ENCODE measurements at regions not wholly inside any gene's neighbourhood (a gene's known extent, or its start where the extent isn't known, plus 50 kb on each side); places are given as distances from the start of the nearest gene placed in this dataset.

DNA sequence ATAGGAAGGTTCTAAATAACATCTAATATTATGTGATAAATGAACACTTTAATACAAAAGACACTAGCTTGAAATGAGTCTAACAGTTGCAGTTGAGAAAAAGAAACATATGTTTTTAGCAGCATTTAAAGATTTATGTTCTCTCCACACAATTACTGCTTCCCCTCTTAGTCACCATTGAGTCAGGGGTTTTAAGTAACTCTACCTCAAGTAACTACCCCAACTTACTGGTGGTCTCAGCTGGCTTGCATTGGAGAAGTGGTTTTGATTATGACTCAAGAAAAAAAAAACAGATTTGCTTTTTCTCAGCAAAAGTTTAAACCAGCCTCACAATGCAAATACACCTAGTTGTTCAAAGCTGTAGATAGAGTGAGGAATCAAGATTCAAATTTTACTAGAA lies 1216.5 kb upstream of the CDH9 start:
- TF ChIP-seq ZNF114 (CRISPR knock-in tag; IDR thresholded peaks at IDR 0.05) (no peak), JUNB (IDR thresholded peaks at IDR 0.05; ENCODE audit: unreplicated experiment) (no peak), NANOG (IDR thresholded peaks at IDR 0.05; ENCODE audit: borderline replicate concordance) (no peak), ZNF331 (CRISPR knock-in tag; IDR thresholded peaks at IDR 0.05; ENCODE audit: low read depth) (no peak)
- Histone ChIP-seq H4K20me1 (replicated peaks; ENCODE audit: insufficient read depth) (no peaks in the 10 kb centered on the region), H3K27me3 (ENCODE audit: insufficient read depth) (no peaks in the 10 kb centered on the region), H3K4me3 (no peak overlapping the region), H3K4me2 (no peak overlapping the region), H3K36me3 (ENCODE audit: insufficient read depth) (no peaks in the 10 kb centered on the region), H3K27ac (ENCODE audit: low read depth) (no peak overlapping the region), H3K79me2 (replicated peaks; ENCODE audit: insufficient read depth) (no peaks in the 10 kb centered on the region), H3F3A (replicated peaks; ENCODE audit: low read depth) (no peaks in the 10 kb centered on the region), H3K4me1 (ENCODE audit: insufficient read depth) (peaks cover 6% of the 10 kb centered on the region; the same call in 1 of the 2 replicates), H2AFZ (no peak overlapping the region), H3K9me2 (ENCODE audit: insufficient read depth) (peaks cover 5% of the 10 kb centered on the region; the same call in 1 of the 2 replicates)
- H3K27ac Mint-ChIP-seq, result no peak overlapping the region
- ATAC-seq (no peak), DNase-seq (ENCODE audit: low spot score) (no peak)
- no peaks in the 10 kb centered on the region; the same call in 2 of the 3 replicates for H3K9me3 Mint-ChIP-seq
- H3K27me3 Mint-ChIP-seq (ENCODE audit: insufficient read depth, low read depth, poor library complexity), result no peaks in the 10 kb centered on the region
- H3K4me3 Mint-ChIP-seq, result no peak overlapping the region
- H3K36me3 Mint-ChIP-seq (ENCODE audit: low read depth), result no peaks in the 10 kb centered on the region
- H3K4me1 Mint-ChIP-seq, result peaks cover 8% of the 10 kb centered on the region; the same call in 2 of the 3 replicates

DNA sequence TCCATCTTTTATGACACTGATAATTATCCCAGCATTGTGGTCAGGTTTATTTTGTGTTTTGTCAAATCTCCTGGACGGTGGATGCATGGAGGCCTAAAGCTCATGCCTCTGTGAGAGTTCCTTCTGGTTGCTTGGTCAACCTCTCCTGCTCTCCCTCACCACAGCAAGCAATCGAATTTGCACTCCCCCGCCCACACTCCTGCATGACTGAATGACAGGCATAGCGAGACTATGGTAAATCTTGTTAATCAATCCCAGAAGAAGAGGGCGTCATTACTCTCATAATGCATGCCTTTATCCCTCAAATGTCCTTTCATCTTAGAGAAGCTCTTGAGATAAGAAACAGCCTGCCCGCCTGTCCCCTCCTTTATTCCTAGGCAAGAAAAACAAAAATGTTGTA lies 1215.0 kb upstream of the CDH9 start:
- ATAC-seq, result no peak
- no peaks in the 10 kb centered on the region for H4K20me1 ChIP-seq (replicated peaks; ENCODE audit: insufficient read depth)
- TF ChIP-seq NANOG (IDR thresholded peaks at IDR 0.05; ENCODE audit: borderline replicate concordance), result no peak
- TF ChIP-seq, protein P1, sequence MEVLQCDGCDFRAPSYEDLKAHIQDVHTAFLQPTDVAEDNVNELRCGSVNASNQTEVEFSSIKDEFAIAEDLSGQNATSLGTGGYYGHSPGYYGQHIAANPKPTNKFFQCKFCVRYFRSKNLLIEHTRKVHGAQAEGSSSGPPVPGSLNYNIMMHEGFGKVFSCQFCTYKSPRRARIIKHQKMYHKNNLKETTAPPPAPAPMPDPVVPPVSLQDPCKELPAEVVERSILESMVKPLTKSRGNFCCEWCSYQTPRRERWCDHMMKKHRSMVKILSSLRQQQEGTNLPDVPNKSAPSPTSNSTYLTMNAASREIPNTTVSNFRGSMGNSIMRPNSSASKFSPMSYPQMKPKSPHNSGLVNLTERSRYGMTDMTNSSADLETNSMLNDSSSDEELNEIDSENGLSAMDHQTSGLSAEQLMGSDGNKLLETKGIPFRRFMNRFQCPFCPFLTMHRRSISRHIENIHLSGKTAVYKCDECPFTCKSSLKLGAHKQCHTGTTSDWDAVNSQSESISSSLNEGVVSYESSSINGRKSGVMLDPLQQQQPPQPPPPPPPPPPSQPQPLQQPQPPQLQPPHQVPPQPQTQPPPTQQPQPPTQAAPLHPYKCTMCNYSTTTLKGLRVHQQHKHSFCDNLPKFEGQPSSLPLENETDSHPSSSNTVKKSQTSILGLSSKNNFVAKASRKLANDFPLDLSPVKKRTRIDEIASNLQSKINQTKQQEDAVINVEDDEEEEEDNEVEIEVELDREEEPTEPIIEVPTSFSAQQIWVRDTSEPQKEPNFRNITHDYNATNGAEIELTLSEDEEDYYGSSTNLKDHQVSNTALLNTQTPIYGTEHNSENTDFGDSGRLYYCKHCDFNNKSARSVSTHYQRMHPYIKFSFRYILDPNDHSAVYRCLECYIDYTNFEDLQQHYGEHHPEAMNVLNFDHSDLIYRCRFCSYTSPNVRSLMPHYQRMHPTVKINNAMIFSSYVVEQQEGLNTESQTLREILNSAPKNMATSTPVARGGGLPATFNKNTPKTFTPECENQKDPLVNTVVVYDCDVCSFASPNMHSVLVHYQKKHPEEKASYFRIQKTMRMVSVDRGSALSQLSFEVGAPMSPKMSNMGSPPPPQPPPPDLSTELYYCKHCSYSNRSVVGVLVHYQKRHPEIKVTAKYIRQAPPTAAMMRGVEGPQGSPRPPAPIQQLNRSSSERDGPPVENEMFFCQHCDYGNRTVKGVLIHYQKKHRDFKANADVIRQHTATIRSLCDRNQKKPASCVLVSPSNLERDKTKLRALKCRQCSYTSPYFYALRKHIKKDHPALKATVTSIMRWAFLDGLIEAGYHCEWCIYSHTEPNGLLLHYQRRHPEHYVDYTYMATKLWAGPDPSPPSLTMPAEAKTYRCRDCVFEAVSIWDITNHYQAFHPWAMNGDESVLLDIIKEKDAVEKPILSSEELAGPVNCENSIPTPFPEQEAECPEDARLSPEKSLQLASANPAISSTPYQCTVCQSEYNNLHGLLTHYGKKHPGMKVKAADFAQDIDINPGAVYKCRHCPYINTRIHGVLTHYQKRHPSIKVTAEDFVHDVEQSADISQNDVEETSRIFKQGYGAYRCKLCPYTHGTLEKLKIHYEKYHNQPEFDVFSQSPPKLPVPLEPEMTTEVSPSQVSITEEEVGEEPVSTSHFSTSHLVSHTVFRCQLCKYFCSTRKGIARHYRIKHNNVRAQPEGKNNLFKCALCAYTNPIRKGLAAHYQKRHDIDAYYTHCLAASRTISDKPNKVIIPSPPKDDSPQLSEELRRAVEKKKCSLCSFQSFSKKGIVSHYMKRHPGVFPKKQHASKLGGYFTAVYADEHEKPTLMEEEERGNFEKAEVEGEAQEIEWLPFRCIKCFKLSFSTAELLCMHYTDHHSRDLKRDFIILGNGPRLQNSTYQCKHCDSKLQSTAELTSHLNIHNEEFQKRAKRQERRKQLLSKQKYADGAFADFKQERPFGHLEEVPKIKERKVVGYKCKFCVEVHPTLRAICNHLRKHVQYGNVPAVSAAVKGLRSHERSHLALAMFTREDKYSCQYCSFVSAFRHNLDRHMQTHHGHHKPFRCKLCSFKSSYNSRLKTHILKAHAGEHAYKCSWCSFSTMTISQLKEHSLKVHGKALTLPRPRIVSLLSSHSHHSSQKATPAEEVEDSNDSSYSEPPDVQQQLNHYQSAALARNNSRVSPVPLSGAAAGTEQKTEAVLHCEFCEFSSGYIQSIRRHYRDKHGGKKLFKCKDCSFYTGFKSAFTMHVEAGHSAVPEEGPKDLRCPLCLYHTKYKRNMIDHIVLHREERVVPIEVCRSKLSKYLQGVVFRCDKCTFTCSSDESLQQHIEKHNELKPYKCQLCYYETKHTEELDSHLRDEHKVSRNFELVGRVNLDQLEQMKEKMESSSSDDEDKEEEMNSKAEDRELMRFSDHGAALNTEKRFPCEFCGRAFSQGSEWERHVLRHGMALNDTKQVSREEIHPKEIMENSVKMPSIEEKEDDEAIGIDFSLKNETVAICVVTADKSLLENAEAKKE (CRISPR knock-in tag; IDR thresholded peaks at IDR 0.05), result no peak
- no peak for TF ChIP-seq ZNF114 (CRISPR knock-in tag; IDR thresholded peaks at IDR 0.05)
- no peak for TF ChIP-seq ZNF331 (CRISPR knock-in tag; IDR thresholded peaks at IDR 0.05; ENCODE audit: low read depth)
- no peak for TF ChIP-seq STAT1 (IDR thresholded peaks at IDR 0.05; ENCODE audit: unreplicated experiment)
- no peak for TF ChIP-seq JUNB (IDR thresholded peaks at IDR 0.05; ENCODE audit: unreplicated experiment)
- no peak for TF ChIP-seq POLR2AphosphoS5 (IDR thresholded peaks at IDR 0.05; ENCODE audit: low read depth)
- TF ChIP-seq, protein P2, sequence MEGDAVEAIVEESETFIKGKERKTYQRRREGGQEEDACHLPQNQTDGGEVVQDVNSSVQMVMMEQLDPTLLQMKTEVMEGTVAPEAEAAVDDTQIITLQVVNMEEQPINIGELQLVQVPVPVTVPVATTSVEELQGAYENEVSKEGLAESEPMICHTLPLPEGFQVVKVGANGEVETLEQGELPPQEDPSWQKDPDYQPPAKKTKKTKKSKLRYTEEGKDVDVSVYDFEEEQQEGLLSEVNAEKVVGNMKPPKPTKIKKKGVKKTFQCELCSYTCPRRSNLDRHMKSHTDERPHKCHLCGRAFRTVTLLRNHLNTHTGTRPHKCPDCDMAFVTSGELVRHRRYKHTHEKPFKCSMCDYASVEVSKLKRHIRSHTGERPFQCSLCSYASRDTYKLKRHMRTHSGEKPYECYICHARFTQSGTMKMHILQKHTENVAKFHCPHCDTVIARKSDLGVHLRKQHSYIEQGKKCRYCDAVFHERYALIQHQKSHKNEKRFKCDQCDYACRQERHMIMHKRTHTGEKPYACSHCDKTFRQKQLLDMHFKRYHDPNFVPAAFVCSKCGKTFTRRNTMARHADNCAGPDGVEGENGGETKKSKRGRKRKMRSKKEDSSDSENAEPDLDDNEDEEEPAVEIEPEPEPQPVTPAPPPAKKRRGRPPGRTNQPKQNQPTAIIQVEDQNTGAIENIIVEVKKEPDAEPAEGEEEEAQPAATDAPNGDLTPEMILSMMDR (conservative IDR thresholded peaks at IDR 0.05; ENCODE audit: low read depth in 2 of 2), result no peak
- no peak for TF ChIP-seq EZH2 (IDR thresholded peaks at IDR 0.05; ENCODE audit: low read depth, unreplicated experiment)

More for the DNA sequence above, 1215.0 kb upstream of the CDH9 start:
- Mint-ChIP-seq H3K4me1 (peaks cover 5% of the 10 kb centered on the region; the same call in 2 of the 3 replicates), H3K27me3 (ENCODE audit: insufficient read depth, low read depth, poor library complexity) (no peaks in the 10 kb centered on the region), H3K4me3 (no peak overlapping the region), H3K27ac (peak overlapping the region; percentile 61; the same call in 1 of the 2 replicates), H3K36me3 (ENCODE audit: low read depth) (no peaks in the 10 kb centered on the region), H3K9me3 (no peaks in the 10 kb centered on the region; the same call in 2 of the 3 replicates)
- peaks cover 6% of the 10 kb centered on the region; the same call in 1 of the 2 replicates for H3K4me1 ChIP-seq (ENCODE audit: insufficient read depth)
- H2AFZ ChIP-seq, result no peak overlapping the region
- H3K36me3 ChIP-seq (ENCODE audit: insufficient read depth), result no peaks in the 10 kb centered on the region
- H3F3A ChIP-seq (replicated peaks; ENCODE audit: low read depth), result no peaks in the 10 kb centered on the region
- DNase-seq (ENCODE audit: low spot score), result no peak
- no peaks in the 10 kb centered on the region for H3K79me2 ChIP-seq (replicated peaks; ENCODE audit: insufficient read depth)
- no peak overlapping the region for H3K4me3 ChIP-seq
- no peak overlapping the region for H3K4me2 ChIP-seq
- no peaks in the 10 kb centered on the region for H3K27me3 ChIP-seq (ENCODE audit: insufficient read depth)
- no peak overlapping the region for H3K27ac ChIP-seq (ENCODE audit: low read depth)
- peaks cover 5% of the 10 kb centered on the region; the same call in 1 of the 2 replicates for H3K9me2 ChIP-seq (ENCODE audit: insufficient read depth)

Measured in GM23338 (cell line).